ENCODE measurements at regions not wholly inside any gene's neighbourhood (a gene's known extent, or its start where the extent isn't known, plus 50 kb on each side); places are given as distances from the start of the nearest gene placed in this dataset.

DNA sequence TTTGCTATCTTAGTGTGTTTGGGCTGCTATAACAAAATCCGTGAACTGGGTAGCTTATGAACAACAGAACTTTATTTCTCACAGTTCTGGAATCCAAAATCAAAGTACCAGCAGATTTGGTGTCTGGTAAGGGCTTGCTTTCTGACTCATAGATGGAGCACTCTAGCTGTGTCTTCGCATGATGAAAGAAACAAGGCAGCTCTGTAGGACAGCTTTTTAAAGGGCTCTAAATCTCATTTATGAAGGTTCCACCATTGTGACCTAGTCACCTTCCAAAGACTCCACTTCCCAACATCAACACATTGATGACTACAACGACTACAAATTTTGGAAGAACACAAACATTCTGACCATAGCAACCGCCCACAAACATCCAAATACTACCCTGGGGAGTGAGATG, 158.6 kb upstream of the LCORL start:
- TF ChIP-seq, protein P1, sequence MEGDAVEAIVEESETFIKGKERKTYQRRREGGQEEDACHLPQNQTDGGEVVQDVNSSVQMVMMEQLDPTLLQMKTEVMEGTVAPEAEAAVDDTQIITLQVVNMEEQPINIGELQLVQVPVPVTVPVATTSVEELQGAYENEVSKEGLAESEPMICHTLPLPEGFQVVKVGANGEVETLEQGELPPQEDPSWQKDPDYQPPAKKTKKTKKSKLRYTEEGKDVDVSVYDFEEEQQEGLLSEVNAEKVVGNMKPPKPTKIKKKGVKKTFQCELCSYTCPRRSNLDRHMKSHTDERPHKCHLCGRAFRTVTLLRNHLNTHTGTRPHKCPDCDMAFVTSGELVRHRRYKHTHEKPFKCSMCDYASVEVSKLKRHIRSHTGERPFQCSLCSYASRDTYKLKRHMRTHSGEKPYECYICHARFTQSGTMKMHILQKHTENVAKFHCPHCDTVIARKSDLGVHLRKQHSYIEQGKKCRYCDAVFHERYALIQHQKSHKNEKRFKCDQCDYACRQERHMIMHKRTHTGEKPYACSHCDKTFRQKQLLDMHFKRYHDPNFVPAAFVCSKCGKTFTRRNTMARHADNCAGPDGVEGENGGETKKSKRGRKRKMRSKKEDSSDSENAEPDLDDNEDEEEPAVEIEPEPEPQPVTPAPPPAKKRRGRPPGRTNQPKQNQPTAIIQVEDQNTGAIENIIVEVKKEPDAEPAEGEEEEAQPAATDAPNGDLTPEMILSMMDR (conservative IDR thresholded peaks at IDR 0.05 in 1 of 2, IDR thresholded peaks at IDR 0.05 in 1 of 2; ENCODE audit: extremely low read depth in 1 of 2, insufficient read depth in 1 of 2, low read depth in 1 of 2, low read length in 2 of 2) = no peak
- no peak for TF ChIP-seq EZH2 (IDR thresholded peaks at IDR 0.05; ENCODE audit: borderline replicate concordance, low read length)
